Keratinocyte (primary cell): ENCODE measurements at regions not wholly inside any gene's neighbourhood (a gene's known extent, or its start where the extent isn't known, plus 50 kb on each side); places are given as distances from the start of the nearest gene placed in this dataset.

Source experiments
- DNase-seq: peaks from one replicate; pipeline ENCODE4 v3.0.0-alpha.2; 2011; ENCODE audit warnings: low read depth, missing footprints, low spot score
- FAIRE-seq: peaks from 2 replicates; lab custom pipeline; 2011; peaks lifted over from hg19 to GRCh38; lab: Jason Lieb, UNC
- H2AFZ ChIP-seq: 2 replicates; pipeline ENCODE4 v1.6.0; 2012; ENCODE audit warnings: low read length, control low read depth, inconsistent platforms; ENCODE audit not compliant: control insufficient read depth
- H3K27ac ChIP-seq: 2 replicates; pipeline ENCODE4 v1.5.1; 2011; ENCODE audit warnings: low read length; ENCODE audit not compliant: control insufficient read depth, insufficient read depth
- H3K27me3 ChIP-seq: 3 replicates; pipeline ENCODE4 v1.6.0; 2011; ENCODE audit warnings: low read length; ENCODE audit not compliant: control insufficient read depth, insufficient read depth; ENCODE audit errors: extremely low read depth
- H3K36me3 ChIP-seq, 2 experiments: 2 replicates in 1 of 2; 3 replicates in 1 of 2; pipeline ENCODE4 v1.5.1; 2011; ENCODE audit warnings: low read length in 2 of 2, mild to moderate bottlenecking in 1 of 2; ENCODE audit not compliant: control insufficient read depth in 2 of 2, insufficient read depth in 2 of 2; ENCODE audit errors: extremely low read depth in 1 of 2
- H3K4me1 ChIP-seq: 3 replicates; pipeline ENCODE4 v1.5.1; 2011; ENCODE audit warnings: low read length; ENCODE audit not compliant: control insufficient read depth, insufficient read depth; ENCODE audit errors: extremely low read depth
- H3K4me2 ChIP-seq: 3 replicates; pipeline ENCODE4 v1.6.0; 2011; ENCODE audit warnings: low read depth, low read length; ENCODE audit not compliant: control insufficient read depth, insufficient read depth; ENCODE audit errors: extremely low read depth
- H3K4me3 ChIP-seq, 3 experiments: fragments of 200-600 bp in 1 of 3; sonication (generic) in 1 of 3; 2 replicates in 2 of 3; 3 replicates in 1 of 3; pipeline ENCODE4 v1.5.1; 2011 to 2016; ENCODE audit warnings: low read length in 3 of 3, mild to moderate bottlenecking in 3 of 3, control low read depth in 2 of 3, inconsistent platforms in 1 of 3, low read depth in 1 of 3, mixed read lengths in 1 of 3, mixed run types in 1 of 3, moderate library complexity in 1 of 3; ENCODE audit not compliant: control insufficient read depth in 2 of 3, insufficient read depth in 2 of 3; ENCODE audit errors: extremely low read depth in 1 of 3
- H3K79me2 ChIP-seq: 2 replicates; pipeline ENCODE4 v1.6.0; 2012; ENCODE audit warnings: low read length; ENCODE audit not compliant: control insufficient read depth, insufficient read depth
- H3K9ac ChIP-seq: 3 replicates; pipeline ENCODE4 v1.6.0; 2011; ENCODE audit warnings: low read length; ENCODE audit not compliant: control insufficient read depth, insufficient read depth; ENCODE audit errors: extremely low read depth
- H3K9me1 ChIP-seq: 3 replicates; pipeline ENCODE4 v1.6.0; 2011; ENCODE audit warnings: low read length; ENCODE audit not compliant: control insufficient read depth, insufficient read depth; ENCODE audit errors: extremely low read depth
- H3K9me3 ChIP-seq: 2 replicates; pipeline ENCODE4 v1.5.1; 2012; ENCODE audit warnings: low read depth, low read length; ENCODE audit not compliant: control insufficient read depth
- H4K20me1 ChIP-seq: 3 replicates; pipeline ENCODE4 v1.6.0; 2011; ENCODE audit warnings: low read length; ENCODE audit not compliant: control insufficient read depth, insufficient read depth; ENCODE audit errors: extremely low read depth
- CTCF ChIP-seq, 3 experiments: IDR thresholded peaks in 1 of 3; conservative IDR thresholded peaks in 1 of 3; optimal IDR thresholded peaks in 1 of 3; 2 replicates in 2 of 3; 3 replicates in 1 of 3; pipeline versions ENCODE3 to v1.5.1; 2011; ENCODE audit warnings: low read length in 3 of 3, mild to moderate bottlenecking in 3 of 3, moderate library complexity in 2 of 3, control low read depth in 1 of 3, inconsistent platforms in 1 of 3; ENCODE audit not compliant: insufficient read depth in 2 of 3; ENCODE audit errors: extremely low read depth in 1 of 3
- EZH2 ChIP-seq: IDR thresholded peaks from one replicate; pipeline ENCODE4 v1.6.1; 2012; ENCODE audit warnings: inconsistent platforms, mild to moderate bottlenecking, low read length, moderate library complexity
- dilution Hi-C: fragments of 300-500 bp; cut with MboI; formaldehyde crosslinking; loops from one replicate; pipeline ENCODE4 v1.7.0; 2020; ENCODE audit warnings: low sequenced_read_pairs; ENCODE audit not compliant: extremely low pct_ligation_motif_present

- DNase-seq (no peak), FAIRE-seq (no peak)
- Histone ChIP-seq H4K20me1 (no peaks in the 10 kb centered on the region), H2AFZ (no peak overlapping the region), H3K4me1 (no peaks in the 10 kb centered on the region), H3K27me3 (peaks cover 3% of the 10 kb centered on the region), H3K9ac (no peak overlapping the region), H3K79me2 (no peaks in the 10 kb centered on the region), H3K36me3 (no peaks in the 10 kb centered on the region), H3K4me3 (no peak overlapping the region), H3K27ac (no peak overlapping the region), H3K4me2 (no peak overlapping the region), H3K9me3 (no peaks in the 10 kb centered on the region), H3K9me1 (no peaks in the 10 kb centered on the region)
- dilution Hi-C loops = no loop called here
- TF ChIP-seq EZH2 (no peak), CTCF (optimal IDR thresholded peaks at IDR 0.05 in 1 of 3, IDR thresholded peaks at IDR 0.05 in 1 of 3, conservative IDR thresholded peaks at IDR 0.05 in 1 of 3; ENCODE audit: extremely low read depth in 1 of 3, insufficient read depth in 2 of 3, low read length in 3 of 3) (no peak)
Observed at GRCh38 chr2:133937669-133938068, 316.2 kb upstream of the MGAT5 start.

- H3K27me3 ChIP-seq = peaks cover 5% of the 10 kb centered on the region
- H4K20me1 ChIP-seq = no peaks in the 10 kb centered on the region
- FAIRE-seq = no peak
- DNase-seq = no peak
- no peak overlapping the region for H3K4me2 ChIP-seq
- TF ChIP-seq CTCF (optimal IDR thresholded peaks at IDR 0.05 in 1 of 3, IDR thresholded peaks at IDR 0.05 in 1 of 3, conservative IDR thresholded peaks at IDR 0.05 in 1 of 3; ENCODE audit: extremely low read depth in 1 of 3, insufficient read depth in 2 of 3, low read length in 3 of 3) (no peak), EZH2 (no peak)
- no peaks in the 10 kb centered on the region for H3K36me3 ChIP-seq
- no peak overlapping the region for H3K4me3 ChIP-seq
- no peak overlapping the region for H3K27ac ChIP-seq
- no peaks in the 10 kb centered on the region for H3K9me1 ChIP-seq
- no peaks in the 10 kb centered on the region for H3K79me2 ChIP-seq
- H3K4me1 ChIP-seq = no peaks in the 10 kb centered on the region
- no peak overlapping the region for H2AFZ ChIP-seq
- H3K9ac ChIP-seq = no peak overlapping the region
- no peaks in the 10 kb centered on the region for H3K9me3 ChIP-seq
- dilution Hi-C loops = no loop called here
Observed at GRCh38 chr2:133940134-133940533, 313.7 kb upstream of the MGAT5 start.
